Uterus (tissue), 2 donors: ENCODE measurements at regions not wholly inside any gene's neighbourhood (a gene's known extent, or its start where the extent isn't known, plus 50 kb on each side); places are given as distances from the start of the nearest gene placed in this dataset.

Experiments used
- CTCF ChIP-seq, 4 experiments: fragments of 200-600 bp in 2 of 4; fragments of 450-650 bp in 2 of 4; sonication (generic) in 2 of 4; IDR thresholded peaks; one replicate each; pipeline ENCODE4 v1.5.1; 2016 to 2019; ENCODE audit warnings: antibody characterized with exemption in 4 of 4, mild to moderate bottlenecking in 2 of 4, moderate library complexity in 1 of 4
- POLR2A ChIP-seq, 2 donors: fragments of 450-650 bp; IDR thresholded peaks; one replicate each; pipeline ENCODE4 v1.6.1; 2016; ENCODE audit warnings: antibody characterized with exemption in 2 of 2, mild to moderate bottlenecking in 1 of 2, moderate library complexity in 1 of 2

- no peak for TF ChIP-seq CTCF (IDR thresholded peaks at IDR 0.05)
- no peak for TF ChIP-seq POLR2A (IDR thresholded peaks at IDR 0.05)
Observed at GRCh38 chr3:14266361-14266760, 87.7 kb downstream of the LSM3 start.
